Central memory CD4-positive, alpha-beta T cell (primary cell): ENCODE measurements at regions not wholly inside any gene's neighbourhood (a gene's known extent, or its start where the extent isn't known, plus 50 kb on each side); places are given as distances from the start of the nearest gene placed in this dataset.
"Not testable (repeated sequence)": the region's sequence is repeated elsewhere in the genome, so short reads cannot be mapped to it uniquely, and the experiment has no call there.

ENCODE experiments used
- DNase-seq: peaks from one replicate; pipeline ENCODE4 v3.0.0; 2022

DNA sequence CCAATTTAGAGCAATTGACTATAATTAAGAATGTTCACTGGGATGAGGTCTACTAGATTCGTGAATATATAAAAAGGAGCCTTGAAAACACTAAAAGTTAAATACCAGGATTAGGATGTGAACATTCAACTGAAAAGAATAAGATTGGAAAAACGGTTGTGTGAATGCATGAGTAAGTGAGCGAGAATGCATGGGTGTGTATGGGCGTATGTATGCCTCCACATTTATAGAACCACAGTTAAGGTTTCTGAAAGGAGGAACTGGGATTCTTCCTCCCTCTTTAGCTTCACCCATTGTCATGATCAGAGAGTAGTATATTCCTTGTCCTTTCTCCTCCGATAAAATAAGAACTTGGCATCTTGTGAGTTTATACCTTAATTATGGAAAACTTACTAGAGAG is 151.1 kb upstream of the UBE2E3 start:
- DNase-seq: no peak

GRCh38 chr2:180828756-180829155 is 151.6 kb upstream of the UBE2E3 start:
- no peak for DNase-seq

- DNase-seq: no peak
These were observed 156.8 kb upstream of the UBE2E3 start for GRCh38 chr2:180823546-180824141.

DNA sequence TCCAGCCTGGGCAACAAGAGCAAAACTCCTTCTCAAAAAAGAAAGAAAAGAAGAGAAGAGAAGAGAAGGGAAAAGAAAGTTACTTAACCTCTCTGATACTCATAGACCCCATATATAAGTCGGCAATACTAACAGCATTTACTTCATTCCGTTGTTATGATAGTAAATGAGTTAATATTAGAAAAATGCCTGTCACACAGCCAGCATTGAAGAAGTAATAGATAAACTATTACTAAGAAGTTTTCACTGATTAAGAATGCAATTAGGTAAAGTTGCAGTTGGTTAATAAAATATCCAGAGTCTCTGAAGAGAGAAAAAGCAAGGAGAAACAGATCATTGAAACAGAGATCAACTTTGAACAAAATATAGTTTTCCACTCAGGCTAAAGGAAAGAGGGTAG is 161.3 kb upstream of the UBE2E3 start:
- DNase-seq: no peak

DNA sequence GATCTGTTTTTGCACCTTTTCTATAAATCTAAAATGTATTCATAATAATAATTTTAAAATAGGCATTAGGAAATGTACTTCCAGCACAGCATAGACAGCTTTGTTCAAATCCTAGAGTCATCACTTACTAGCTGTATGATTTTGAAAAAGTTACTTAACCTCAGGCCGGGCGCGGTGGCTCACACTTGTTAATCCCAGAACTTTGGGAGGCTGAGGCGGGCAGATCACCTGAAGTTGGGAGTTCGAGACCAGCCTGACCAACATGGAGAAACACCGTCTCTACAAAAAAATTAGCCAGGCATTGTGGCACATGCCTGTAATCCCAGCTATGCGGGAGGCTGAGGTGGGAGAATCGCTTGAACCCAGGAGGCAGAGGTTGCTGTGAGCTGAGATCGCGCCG is 161.7 kb upstream of the UBE2E3 start:
- not testable (repeated sequence) for DNase-seq

DNA sequence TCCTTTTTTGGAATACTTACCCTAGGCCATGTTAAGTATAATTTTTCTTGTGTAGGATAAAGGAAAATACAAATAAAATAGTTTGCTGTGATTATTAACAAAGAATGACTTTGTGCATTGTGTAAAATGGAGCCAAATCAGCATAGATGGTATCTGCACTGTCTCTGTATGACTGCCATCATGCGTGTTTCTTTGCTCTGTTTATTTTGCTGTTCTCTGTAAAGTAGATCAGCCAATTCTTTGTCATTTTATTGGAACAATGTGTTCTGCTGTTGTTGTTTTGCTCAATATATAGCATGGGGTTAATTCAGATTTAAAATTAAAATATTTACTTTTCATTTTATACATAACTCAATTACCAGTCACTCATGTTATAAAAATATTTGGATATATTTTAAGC is 181.3 kb upstream of the UBE2E3 start:
- no peak for DNase-seq

DNA sequence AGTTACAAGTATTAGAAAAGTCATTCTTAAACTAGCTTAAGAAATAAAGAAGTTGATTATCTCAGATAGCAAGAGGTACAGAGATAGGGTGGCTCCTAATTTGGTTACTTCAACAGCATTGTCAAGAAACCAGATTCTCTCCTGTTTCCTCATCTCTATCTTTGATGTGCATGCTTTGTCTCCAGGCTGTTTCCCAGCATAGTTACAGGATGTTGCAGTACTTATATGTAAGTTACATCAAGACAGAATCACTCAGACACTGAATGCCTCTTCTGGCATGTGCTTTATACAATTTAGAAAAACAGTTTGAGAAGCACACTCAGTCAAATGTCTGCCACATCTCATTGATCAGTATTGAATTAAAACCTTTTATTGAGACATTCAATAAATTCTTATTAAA is 189.5 kb upstream of the UBE2E3 start:
- no peak for DNase-seq

GRCh38 chr2:180787330-180787729 is 193.1 kb upstream of the UBE2E3 start:
- no peak for DNase-seq

- no peak for DNase-seq
These were observed 199.1 kb upstream of the UBE2E3 start for GRCh38 chr2:180781276-180781675.

- DNase-seq: no peak
These were observed 202.1 kb upstream of the UBE2E3 start for GRCh38 chr2:180778291-180778690.

GRCh38 chr2:180776921-180777320 is 203.5 kb upstream of the UBE2E3 start:
- DNase-seq: no peak

DNA sequence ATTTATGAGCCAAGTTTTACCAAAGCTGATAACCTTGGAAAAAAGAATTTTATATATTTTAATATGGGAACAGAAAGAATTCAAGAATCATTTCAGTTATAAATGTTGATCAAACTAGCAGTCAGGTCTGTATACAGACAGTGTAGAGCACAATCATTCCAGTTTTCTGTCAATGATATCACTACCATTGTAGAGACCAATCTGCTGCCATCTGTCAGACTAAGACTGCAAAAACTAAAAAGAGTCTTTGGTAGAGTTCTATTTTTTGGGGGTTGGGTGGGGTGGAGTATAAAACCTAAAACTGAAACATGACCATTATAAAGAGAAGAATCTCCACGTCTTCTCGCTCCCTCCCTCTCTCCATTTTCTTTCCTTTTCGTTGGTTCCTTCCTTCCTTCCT is 204.7 kb upstream of the UBE2E3 start:
- no peak for DNase-seq

DNA sequence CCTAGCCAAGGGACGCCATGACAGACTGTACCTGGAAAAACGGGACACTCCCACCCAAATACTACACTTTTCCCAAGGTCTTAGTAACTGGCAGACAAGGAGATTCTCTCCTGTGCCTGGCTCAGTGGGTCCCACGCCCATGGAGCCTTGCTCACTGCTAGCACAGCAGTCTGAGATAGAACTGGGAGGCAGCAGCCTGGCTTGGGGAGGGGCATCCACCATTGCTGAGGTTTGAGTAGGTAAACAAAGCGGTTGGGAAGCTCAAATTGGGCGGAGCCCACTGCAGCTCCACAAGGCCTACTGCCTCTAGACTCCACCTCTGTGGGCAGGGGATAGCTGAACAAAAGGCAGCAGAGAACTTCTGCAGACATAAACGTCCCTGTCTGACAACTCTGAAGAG is 215.1 kb upstream of the UBE2E3 start:
- DNase-seq: not testable (repeated sequence)

GRCh38 chr2:180763263-180763989 is 217.0 kb upstream of the UBE2E3 start:
- DNase-seq: no peak

DNA sequence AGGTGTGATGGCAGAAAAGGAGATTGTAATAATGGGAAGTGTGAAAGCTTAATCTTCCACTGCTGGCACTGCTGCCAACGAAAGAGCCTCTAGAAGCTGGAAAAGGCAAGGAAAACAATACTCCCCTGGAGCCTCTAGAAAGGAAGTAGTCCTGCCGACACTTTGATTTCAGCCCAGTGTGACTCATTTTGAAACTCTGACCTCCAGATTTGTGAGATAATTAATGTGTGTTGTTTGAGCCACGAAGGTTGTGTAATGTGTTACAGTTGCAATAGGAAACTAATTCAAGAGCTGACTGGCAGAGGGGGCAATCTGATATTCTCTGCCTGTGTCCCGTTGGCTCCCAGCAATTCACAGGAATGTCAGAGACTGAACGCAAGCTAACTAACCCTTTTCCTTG is 219.2 kb upstream of the UBE2E3 start:
- DNase-seq: no peak

- DNase-seq: no peak
These were observed 220.8 kb upstream of the UBE2E3 start for GRCh38 chr2:180759631-180760030.

GRCh38 chr2:180753809-180754761 is 226.3 kb upstream of the UBE2E3 start:
- no peak for DNase-seq

- no peak for DNase-seq
These were observed 229.0 kb upstream of the UBE2E3 start for GRCh38 chr2:180751306-180751920.

- DNase-seq: no peak
These were observed 232.7 kb upstream of the UBE2E3 start for GRCh38 chr2:180747728-180748127.

GRCh38 chr2:180743401-180743800 is 237.0 kb upstream of the UBE2E3 start:
- DNase-seq: no peak

- DNase-seq: no peak
These were observed 237.6 kb upstream of the UBE2E3 start for GRCh38 chr2:180742801-180743200.

GRCh38 chr2:180739070-180739469 is 241.3 kb upstream of the UBE2E3 start:
- no peak for DNase-seq

GRCh38 chr2:180735799-180736198 is 244.6 kb upstream of the UBE2E3 start:
- no peak for DNase-seq
